ENCODE measurements at regions not wholly inside any gene's neighbourhood (a gene's known extent, or its start where the extent isn't known, plus 50 kb on each side); places are given as distances from the start of the nearest gene placed in this dataset.

DNA sequence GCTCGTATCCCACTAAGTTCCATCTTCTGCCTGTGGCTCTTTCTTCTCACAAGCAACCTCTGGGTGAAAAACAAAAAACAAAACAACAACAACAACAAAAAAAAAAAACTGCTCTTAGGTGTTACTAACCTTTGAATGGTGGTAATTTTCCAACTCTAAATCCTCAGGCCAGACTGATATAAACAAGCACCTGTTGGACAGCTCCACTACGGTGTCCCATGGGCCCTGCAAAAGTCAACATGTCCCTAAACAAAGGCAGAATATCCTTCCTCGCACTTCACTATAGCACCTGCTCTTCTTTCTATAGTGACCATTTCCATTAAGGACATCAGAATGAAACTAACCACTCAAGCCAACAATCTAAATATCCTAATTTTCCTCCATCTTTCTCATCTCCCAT lies 54.6 kb upstream of the PARM1 start:
- Histone ChIP-seq H3K4me3 (ENCODE audit: insufficient read depth, low read length, poor library complexity, severe bottlenecking) (no peak overlapping the region), H3K4me2 (ENCODE audit: low read depth, low read length, poor library complexity, severe bottlenecking) (no peak overlapping the region), H3K9me2 (replicated peaks; ENCODE audit: insufficient read depth, low read length) (no peaks in the 10 kb centered on the region), H3K9me3 (ENCODE audit: insufficient read depth, low read length) (no peaks in the 10 kb centered on the region), H4K20me1 (ENCODE audit: low read depth, low read length) (no peaks in the 10 kb centered on the region), H3K79me2 (ENCODE audit: insufficient read depth, low read length) (no peaks in the 10 kb centered on the region), H3K9ac (ENCODE audit: low read length) (no peak overlapping the region), H2AFZ (ENCODE audit: low read depth, low read length, severe bottlenecking) (no peak overlapping the region), H3K27ac (ENCODE audit: low read depth, low read length) (no peak overlapping the region), H3F3A (ENCODE audit: insufficient read depth) (peaks cover 11% of the 10 kb centered on the region), H3K27me3 (ENCODE audit: low read length) (no peaks in the 10 kb centered on the region), H3K36me3 (ENCODE audit: low read length) (no peaks in the 10 kb centered on the region)
- no peak for TF ChIP-seq EZH2phosphoT487 (conservative IDR thresholded peaks at IDR 0.05; ENCODE audit: low read length)
- TF ChIP-seq, protein P1, sequence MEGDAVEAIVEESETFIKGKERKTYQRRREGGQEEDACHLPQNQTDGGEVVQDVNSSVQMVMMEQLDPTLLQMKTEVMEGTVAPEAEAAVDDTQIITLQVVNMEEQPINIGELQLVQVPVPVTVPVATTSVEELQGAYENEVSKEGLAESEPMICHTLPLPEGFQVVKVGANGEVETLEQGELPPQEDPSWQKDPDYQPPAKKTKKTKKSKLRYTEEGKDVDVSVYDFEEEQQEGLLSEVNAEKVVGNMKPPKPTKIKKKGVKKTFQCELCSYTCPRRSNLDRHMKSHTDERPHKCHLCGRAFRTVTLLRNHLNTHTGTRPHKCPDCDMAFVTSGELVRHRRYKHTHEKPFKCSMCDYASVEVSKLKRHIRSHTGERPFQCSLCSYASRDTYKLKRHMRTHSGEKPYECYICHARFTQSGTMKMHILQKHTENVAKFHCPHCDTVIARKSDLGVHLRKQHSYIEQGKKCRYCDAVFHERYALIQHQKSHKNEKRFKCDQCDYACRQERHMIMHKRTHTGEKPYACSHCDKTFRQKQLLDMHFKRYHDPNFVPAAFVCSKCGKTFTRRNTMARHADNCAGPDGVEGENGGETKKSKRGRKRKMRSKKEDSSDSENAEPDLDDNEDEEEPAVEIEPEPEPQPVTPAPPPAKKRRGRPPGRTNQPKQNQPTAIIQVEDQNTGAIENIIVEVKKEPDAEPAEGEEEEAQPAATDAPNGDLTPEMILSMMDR (IDR thresholded peaks at IDR 0.05; ENCODE audit: insufficient read depth, low read length, poor library complexity, severe bottlenecking), result no peak

DNA sequence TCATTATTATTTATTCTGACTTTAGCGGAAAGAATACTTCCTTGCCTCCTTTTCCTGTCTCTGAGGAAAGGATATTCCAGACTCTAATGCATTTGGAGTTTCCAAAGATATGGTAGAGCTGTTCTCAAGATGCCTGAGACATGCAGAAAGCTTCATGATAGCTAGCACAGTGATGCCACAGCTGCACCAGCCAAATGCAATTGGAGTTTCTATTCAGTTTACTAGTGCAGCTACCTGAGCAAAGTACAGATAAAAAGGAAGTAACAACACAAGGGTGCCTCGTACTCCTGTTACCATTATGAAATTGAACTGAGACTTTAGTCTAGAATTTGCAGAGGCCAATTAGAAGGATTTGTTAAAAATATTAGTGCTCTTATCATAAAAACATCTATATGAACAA lies 57.5 kb upstream of the PARM1 start:
- H3K4me2 ChIP-seq (ENCODE audit: low read depth, low read length, poor library complexity, severe bottlenecking), result peak overlapping the region; percentile 67
- no peaks in the 10 kb centered on the region for H3K9me2 ChIP-seq (replicated peaks; ENCODE audit: insufficient read depth, low read length)
- H4K20me1 ChIP-seq (ENCODE audit: low read depth, low read length), result no peaks in the 10 kb centered on the region
- H3K27ac ChIP-seq (ENCODE audit: low read depth, low read length), result peak overlapping the region; percentile 78
- H3F3A ChIP-seq (ENCODE audit: insufficient read depth), result peaks cover 14% of the 10 kb centered on the region
- no peaks in the 10 kb centered on the region for H3K36me3 ChIP-seq (ENCODE audit: low read length)
- peak overlapping the region; percentile 92 for H2AFZ ChIP-seq (ENCODE audit: low read depth, low read length, severe bottlenecking)
- peak overlapping the region; percentile 35; the same call in 1 of the 2 replicates for H3K9ac ChIP-seq (ENCODE audit: low read length)
- H3K79me2 ChIP-seq (ENCODE audit: insufficient read depth, low read length), result no peaks in the 10 kb centered on the region
- TF ChIP-seq EZH2phosphoT487 (conservative IDR thresholded peaks at IDR 0.05; ENCODE audit: low read length), result no peak
- TF ChIP-seq, protein P1 (IDR thresholded peaks at IDR 0.05; ENCODE audit: insufficient read depth, low read length, poor library complexity, severe bottlenecking), result no peak
- no peak overlapping the region for H3K4me3 ChIP-seq (ENCODE audit: insufficient read depth, low read length, poor library complexity, severe bottlenecking)
- no peaks in the 10 kb centered on the region for H3K27me3 ChIP-seq (ENCODE audit: low read length)
- H3K9me3 ChIP-seq (ENCODE audit: insufficient read depth, low read length), result no peaks in the 10 kb centered on the region

DNA sequence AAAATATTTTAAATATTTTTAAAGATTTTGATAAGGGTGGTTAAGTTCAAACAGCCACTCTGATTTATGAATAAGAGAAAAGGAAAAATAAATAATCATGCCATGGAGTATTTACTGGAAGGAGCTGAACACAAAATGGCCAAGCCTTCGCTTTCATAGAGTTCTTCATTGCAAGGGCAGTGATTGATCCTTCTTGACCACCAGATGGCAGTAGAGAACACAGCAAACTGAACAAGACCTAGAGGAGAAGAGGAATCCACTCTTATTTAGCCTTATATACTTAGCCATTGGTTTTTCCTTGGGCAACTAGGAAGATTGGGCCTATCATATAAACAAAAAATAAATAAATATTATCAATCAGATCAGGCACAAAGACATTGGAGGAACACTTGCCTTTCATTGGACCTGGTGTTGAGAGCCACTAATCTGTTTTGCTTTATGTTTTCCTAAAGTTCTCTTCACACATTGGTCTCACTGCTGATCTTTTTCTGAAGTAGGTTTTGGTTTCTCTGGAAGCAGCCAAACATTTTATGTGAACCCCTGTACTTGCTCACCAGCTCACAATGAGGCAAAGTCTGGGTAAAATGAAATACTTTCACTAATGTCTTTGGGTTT lies 58.1 kb upstream of the PARM1 start:
- TF ChIP-seq, protein P1 (IDR thresholded peaks at IDR 0.05; ENCODE audit: insufficient read depth, low read length, poor library complexity, severe bottlenecking), result peak; percentile 40
- no peak for TF ChIP-seq EZH2phosphoT487 (conservative IDR thresholded peaks at IDR 0.05; ENCODE audit: low read length)
- no peaks in the 10 kb centered on the region for H3K27me3 ChIP-seq (ENCODE audit: low read length)
- peak overlapping the region; percentile 67 for H3K4me2 ChIP-seq (ENCODE audit: low read depth, low read length, poor library complexity, severe bottlenecking)
- H3K9me2 ChIP-seq (replicated peaks; ENCODE audit: insufficient read depth, low read length), result no peaks in the 10 kb centered on the region
- H3K79me2 ChIP-seq (ENCODE audit: insufficient read depth, low read length), result no peaks in the 10 kb centered on the region
- no peaks in the 10 kb centered on the region for H3K36me3 ChIP-seq (ENCODE audit: low read length)
- peak overlapping the region; percentile 83 for H3K27ac ChIP-seq (ENCODE audit: low read depth, low read length)
- no peak overlapping the region for H3K4me3 ChIP-seq (ENCODE audit: insufficient read depth, low read length, poor library complexity, severe bottlenecking)
- H3K9ac ChIP-seq (ENCODE audit: low read length), result peak overlapping the region; percentile 35; the same call in 1 of the 2 replicates
- H4K20me1 ChIP-seq (ENCODE audit: low read depth, low read length), result no peaks in the 10 kb centered on the region
- H3K9me3 ChIP-seq (ENCODE audit: insufficient read depth, low read length), result no peaks in the 10 kb centered on the region
- peaks cover 14% of the 10 kb centered on the region for H3F3A ChIP-seq (ENCODE audit: insufficient read depth)
- H2AFZ ChIP-seq (ENCODE audit: low read depth, low read length, severe bottlenecking), result peak overlapping the region; percentile 92

Measured in SU-DHL-6 (cell line).